HG03457 (cell line): ENCODE measurements at regions not wholly inside any gene's neighbourhood (a gene's known extent, or its start where the extent isn't known, plus 50 kb on each side); places are given as distances from the start of the nearest gene placed in this dataset.
A peak's percentile ranks its signal among the peaks of the same experiment; 100 is the strongest.
"Not testable (repeated sequence)": the region's sequence is repeated elsewhere in the genome, so short reads cannot be mapped to it uniquely, and the experiment has no call there.

Experiments used
- ATAC-seq: cut with Tn5 transposase; IDR thresholded peaks from one replicate; pipeline ENCODE4 v1.9.1; 2021; ENCODE audit warnings: moderate number of reproducible peaks; ENCODE audit not compliant: unreplicated experiment

- no peak for ATAC-seq
Observed at GRCh38 chr14:47959740-47960139, 284.3 kb upstream of the MDGA2 start.

- ATAC-seq: no peak
Observed at GRCh38 chr14:47949006-47949405, 273.6 kb upstream of the MDGA2 start.

GRCh38 chr14:47935332-47935731 is 259.9 kb upstream of the MDGA2 start:
- ATAC-seq: no peak

DNA sequence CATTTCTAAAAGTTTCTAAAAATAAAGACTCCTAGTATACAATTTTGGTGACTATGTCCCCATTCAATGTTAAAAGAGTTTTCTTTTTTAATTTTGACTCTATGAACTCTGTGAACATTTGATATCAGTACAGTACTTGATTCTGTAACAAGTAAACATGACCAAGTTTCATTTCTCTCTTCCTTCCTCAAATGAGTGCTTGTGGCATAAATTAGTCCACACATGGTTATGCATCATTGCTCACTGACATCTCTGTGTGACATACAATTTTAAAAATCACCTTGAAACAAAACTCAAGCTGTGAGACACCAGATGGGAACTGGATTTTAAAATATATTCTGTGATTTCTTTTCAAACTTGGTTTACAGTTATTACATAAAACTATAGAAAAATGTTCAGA is 253.9 kb upstream of the MDGA2 start:
- peak; percentile 94 for ATAC-seq

DNA sequence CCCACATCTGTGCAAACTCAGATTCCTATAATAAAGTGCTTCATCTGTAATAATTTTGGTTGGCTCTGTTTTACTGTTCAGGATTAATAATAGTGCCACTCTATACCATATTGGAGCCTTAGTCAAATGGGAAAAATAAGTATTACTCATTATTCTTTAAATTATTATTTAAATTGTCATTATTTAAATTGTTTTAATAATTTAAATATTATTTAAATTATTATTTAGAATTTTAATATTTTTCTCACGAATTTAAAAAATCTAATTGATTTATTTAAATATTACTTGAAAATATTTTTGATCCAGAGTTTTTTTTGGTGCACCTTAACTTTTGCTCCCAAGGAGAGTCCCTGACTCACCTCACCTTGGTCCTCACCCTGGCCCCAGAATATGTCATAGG is 245.7 kb upstream of the MDGA2 start:
- no peak for ATAC-seq

- no peak for ATAC-seq
Observed at GRCh38 chr14:47919997-47920396, 244.6 kb upstream of the MDGA2 start.

DNA sequence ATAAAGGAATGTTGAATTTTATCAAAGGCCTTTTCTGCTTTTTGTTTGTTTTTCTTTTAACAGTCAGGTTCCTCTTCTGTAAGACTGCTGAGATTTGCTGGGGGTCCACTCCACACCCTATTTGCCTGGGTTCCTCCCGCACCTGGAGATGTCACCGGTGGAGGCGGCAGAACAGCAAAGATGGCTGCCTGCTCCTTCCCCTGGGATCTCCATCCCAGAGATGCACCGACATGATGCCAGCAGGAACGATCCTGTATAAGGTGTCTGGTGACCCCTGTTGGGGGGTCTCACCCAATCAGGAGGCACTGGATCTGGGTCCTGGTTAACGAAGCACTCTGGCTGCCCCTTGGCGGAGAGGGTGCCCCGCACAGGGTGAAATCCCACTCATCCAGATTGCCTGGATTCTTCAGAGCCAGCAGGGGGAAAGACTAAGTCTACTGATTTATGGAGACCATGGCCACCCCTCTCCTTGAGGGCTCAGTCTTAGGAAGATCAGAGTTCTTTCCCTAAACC is 244.0 kb upstream of the MDGA2 start:
- ATAC-seq: no peak

DNA sequence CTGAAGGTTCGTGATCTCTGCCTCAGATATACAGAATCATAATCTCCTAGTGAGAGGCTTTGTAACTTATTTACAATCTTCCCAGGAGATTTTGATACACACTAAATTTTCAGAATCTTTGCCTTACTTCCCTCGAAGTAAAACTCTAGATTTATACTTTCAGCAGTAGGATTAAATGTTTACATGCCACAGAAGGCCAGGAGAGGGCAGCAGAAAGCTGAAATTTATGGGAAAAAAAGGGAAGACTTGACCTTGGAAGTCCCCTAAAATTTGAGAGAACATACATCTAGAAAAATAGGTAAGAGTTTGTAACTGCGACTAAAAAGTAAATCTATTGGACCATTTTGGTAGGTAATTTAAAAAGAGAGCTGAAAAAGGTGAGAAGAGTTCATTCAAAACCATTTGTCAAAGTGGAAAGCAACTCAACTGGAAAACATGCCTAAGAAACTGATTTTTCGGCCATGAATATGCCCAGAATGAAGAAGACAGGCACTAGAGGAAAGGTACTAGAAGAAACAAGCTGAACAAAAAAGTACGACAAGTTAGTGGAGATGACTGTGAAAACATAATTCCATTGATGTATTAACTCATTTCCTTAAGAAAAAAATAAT is 242.0 kb upstream of the MDGA2 start:
- ATAC-seq: no peak

- not testable (repeated sequence) for ATAC-seq
Observed at GRCh38 chr14:47901141-47901540, 225.7 kb upstream of the MDGA2 start.

DNA sequence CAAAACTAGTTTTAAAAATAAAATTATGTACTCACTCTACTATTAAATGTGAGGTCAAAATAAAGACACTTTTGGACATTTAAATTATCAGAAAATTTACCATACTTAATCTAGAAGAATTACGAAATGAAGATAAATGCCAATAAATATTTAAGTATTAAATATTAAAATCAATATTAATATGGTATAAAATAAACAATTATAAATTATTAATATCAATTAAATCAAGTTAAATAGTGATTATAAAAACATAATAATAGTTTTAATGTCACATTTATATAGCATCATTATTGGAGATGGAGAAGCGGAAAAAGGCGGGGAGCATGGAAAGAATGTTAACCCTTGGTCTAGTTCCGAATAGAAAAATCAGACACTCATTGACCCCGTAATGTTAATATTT is 224.3 kb upstream of the MDGA2 start:
- no peak for ATAC-seq

- ATAC-seq: no peak
Observed at GRCh38 chr14:47874350-47874749, 198.9 kb upstream of the MDGA2 start.

DNA sequence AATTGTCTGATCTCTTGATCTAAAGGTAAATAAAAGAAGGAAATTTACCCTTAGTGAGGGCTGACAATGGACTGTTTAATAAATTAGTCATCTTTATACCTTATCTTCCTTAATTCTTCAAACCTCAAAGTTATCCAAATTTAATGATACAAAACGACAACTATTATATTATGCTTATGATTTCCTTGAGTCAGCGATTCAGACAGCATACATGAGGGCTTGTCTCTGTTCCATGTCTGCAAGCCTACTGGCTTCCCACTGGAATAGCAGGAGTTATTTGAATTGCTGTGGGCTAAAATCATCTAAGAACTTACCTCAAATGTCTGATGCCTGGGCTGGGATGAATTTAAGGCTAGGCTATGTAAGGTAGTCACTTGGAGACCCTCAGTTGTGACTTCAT is 197.2 kb upstream of the MDGA2 start:
- ATAC-seq: no peak

GRCh38 chr14:47863441-47863840 is 188.0 kb upstream of the MDGA2 start:
- ATAC-seq: no peak

DNA sequence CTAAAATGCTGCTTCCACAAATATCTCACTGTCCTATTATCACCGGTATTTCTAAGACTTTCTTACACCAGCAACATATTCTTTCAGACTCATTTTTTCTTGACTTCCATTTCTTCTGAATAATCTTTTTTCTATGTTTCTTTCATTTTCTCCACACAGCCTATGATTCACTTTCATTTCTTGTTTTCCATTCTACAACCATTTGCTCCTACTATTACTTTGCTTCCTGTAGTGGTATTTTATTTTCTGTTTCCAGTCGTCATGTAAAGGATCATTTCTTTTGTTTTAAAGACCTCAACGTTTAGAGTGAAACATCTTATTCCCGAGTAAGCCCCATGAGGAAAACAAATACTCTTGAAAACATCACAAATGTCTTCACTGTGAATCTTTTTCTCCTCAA is 182.2 kb upstream of the MDGA2 start:
- ATAC-seq: peak; percentile 72

DNA sequence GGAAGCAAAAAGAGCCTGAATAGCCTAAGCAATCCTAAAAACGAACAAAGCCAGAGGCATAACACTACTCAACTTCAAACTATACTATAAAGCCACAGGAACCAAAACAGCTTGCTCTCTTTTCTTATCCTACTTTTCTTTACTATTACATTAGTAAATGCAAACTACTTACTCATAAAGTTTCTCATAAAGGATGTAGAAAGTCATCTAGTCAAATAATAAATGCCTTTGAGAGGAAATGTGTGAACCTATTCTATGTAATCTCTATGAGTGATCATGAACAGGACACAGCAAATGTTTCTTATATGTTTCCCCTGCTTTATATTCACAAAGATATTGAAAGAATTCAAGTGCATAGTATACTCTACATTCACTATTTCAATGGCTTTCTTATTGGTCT is 176.9 kb upstream of the MDGA2 start:
- ATAC-seq: no peak

GRCh38 chr14:47846008-47846407 is 170.6 kb upstream of the MDGA2 start:
- no peak for ATAC-seq

GRCh38 chr14:47843236-47843635 is 167.8 kb upstream of the MDGA2 start:
- no peak for ATAC-seq

GRCh38 chr14:47833011-47833410 is 157.6 kb upstream of the MDGA2 start:
- no peak for ATAC-seq

DNA sequence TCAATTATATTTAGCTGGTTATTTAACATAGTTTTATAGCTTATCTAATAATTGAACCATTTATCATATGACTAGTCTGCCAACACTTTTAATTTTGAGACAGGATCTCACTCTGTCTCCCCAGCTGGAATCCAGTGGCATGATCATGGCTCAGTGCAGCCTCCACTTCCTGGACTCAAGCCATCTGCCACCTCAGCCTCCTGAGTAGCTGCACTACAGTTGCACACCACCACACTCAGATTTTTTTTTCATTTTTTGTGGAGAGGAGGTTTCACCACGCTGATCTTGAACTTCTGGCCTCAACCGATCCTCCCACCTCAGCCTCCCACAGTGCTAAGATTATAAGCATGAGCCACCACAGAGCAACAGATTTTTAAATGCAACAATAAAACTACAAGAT is 151.4 kb upstream of the MDGA2 start:
- ATAC-seq: no peak

DNA sequence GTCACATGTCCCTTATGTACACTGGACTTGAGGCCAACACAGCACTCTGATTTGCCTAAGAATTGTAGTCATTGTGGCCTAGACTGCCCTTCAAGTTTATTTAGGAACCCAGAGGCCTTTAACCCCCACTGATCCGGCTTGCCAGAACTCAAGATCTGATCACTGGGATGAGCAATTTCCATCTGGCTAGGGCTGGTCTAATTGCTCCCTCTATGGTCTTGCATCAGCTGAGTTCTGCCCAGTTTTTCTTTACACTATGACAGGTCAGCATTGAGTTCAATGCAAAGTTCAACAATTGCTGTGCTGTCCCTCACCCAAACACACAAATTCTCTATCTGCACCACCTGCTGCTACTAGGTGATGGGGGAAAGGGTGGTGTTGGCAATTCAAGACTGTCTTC is 146.9 kb upstream of the MDGA2 start:
- no peak for ATAC-seq

DNA sequence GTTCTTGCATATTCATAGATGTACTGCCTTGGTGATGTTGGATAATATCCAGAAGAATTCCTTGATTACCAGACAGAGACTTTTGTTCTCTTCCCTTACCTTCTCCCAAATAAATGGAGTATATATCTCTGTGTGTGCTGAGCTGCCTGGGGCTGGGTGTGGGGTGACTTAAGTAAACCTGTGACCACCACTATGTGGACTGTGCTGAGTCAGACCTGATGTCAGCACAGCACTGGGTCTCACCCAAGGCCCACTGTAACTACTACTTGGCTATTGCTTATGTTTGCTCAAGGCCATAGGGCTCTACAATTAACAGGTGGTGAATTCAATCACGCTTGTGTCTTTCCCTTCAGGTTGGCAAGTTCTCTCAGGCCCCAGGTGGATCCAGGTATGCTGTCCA is 145.7 kb upstream of the MDGA2 start:
- no peak for ATAC-seq

- no peak for ATAC-seq
Observed at GRCh38 chr14:47790477-47790876, 115.1 kb upstream of the MDGA2 start.

- ATAC-seq: no peak
Observed at GRCh38 chr14:47785058-47785457, 109.7 kb upstream of the MDGA2 start.
